Peyer's patch (tissue), 4 donors: ENCODE measurements at regions not wholly inside any gene's neighbourhood (a gene's known extent, or its start where the extent isn't known, plus 50 kb on each side); places are given as distances from the start of the nearest gene placed in this dataset.
A peak's percentile ranks its signal among the peaks of the same experiment; 100 is the strongest.
"Not testable (repeated sequence)": the region's sequence is repeated elsewhere in the genome, so short reads cannot be mapped to it uniquely, and the experiment has no call there.

Experiments
- DNase-seq, 3 donors: peaks; one replicate each; pipeline ENCODE4 v3.0.0-alpha.2; 2017 to 2019
- H3K27ac ChIP-seq, 4 donors: fragments of 200-600 bp; sonication (generic); one replicate each; pipeline ENCODE4 v1.5.1; 2016 to 2019
- H3K27me3 ChIP-seq, 2 donors: fragments of 200-600 bp; sonication (generic); one replicate each; pipeline ENCODE4 v1.5.1; 2019
- H3K36me3 ChIP-seq, 3 donors: fragments of 200-600 bp; sonication (generic); one replicate each; pipeline ENCODE4 v1.5.1; 2016 to 2019
- H3K4me1 ChIP-seq, 4 donors: fragments of 200-600 bp; sonication (generic); one replicate each; pipeline ENCODE4 v1.5.1; 2016 to 2019
- H3K4me3 ChIP-seq, 4 donors: fragments of 200-600 bp; sonication (generic); 1 replicate in 3 of 4; 2 replicates in 1 of 4; pipeline ENCODE4 v1.5.1; 2016 to 2019; ENCODE audit warnings: mild to moderate bottlenecking in 1 of 4
- H3K9me3 ChIP-seq, 4 donors: fragments of 200-600 bp; sonication (generic); one replicate each; pipeline ENCODE4 v1.5.1; 2016 to 2019; ENCODE audit warnings: mild to moderate bottlenecking in 1 of 4
- POLR2A ChIP-seq, 2 donors: fragments of 450-650 bp; IDR thresholded peaks; one replicate each; pipeline ENCODE4 v1.5.1; 2017; ENCODE audit warnings: antibody characterized with exemption in 2 of 2, mild to moderate bottlenecking in 2 of 2, moderate library complexity in 2 of 2
- TF ChIP-seq, protein P1 (sequence below), 6 experiments: fragments of 450-650 bp in 4 of 6; fragments of 200-600 bp in 2 of 6; sonication (generic) in 1 of 6; IDR thresholded peaks; one replicate each; pipeline ENCODE4 v1.5.1; 2017 to 2019; ENCODE audit warnings: antibody characterized with exemption in 6 of 6, mild to moderate bottlenecking in 3 of 6, moderate library complexity in 1 of 6

DNA sequence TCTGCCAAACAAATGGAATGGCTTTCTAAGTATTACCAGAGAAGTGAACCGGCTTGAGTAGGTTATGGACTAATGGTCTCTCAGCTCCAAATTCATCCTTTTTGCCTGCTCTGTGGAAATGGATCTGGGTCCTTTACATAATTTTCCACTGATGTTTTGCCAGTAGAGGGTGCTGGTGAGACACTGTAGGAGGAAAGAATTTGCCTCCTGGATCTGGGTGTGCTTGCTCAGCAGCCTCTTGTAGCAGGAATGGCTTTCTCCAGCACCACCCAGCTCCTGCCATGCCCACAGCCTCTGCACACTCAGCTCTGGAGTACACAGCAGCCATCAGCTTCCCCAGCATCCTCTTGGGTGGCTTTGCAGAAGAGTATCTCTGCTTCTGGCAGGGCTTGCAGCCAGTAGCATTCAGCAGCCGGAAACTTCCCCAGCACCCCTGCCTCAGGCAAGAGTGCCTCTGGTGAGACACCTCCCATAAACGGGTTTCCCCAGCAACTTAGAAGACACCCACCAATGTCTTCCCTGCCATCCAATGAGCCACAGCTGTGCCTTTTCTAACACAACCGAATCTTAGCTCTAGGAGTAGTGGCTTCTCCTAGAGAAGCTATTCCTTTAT, 235.0 kb upstream of the PLPP4 start:
- no peak overlapping the region for H3K27ac ChIP-seq
- H3K4me1 ChIP-seq = no peaks in the 10 kb centered on the region
- DNase-seq = no peak
- no peaks in the 10 kb centered on the region for H3K9me3 ChIP-seq
- no peak overlapping the region for H3K4me3 ChIP-seq
- no peak for TF ChIP-seq POLR2A (IDR thresholded peaks at IDR 0.05)
- TF ChIP-seq, protein P1, sequence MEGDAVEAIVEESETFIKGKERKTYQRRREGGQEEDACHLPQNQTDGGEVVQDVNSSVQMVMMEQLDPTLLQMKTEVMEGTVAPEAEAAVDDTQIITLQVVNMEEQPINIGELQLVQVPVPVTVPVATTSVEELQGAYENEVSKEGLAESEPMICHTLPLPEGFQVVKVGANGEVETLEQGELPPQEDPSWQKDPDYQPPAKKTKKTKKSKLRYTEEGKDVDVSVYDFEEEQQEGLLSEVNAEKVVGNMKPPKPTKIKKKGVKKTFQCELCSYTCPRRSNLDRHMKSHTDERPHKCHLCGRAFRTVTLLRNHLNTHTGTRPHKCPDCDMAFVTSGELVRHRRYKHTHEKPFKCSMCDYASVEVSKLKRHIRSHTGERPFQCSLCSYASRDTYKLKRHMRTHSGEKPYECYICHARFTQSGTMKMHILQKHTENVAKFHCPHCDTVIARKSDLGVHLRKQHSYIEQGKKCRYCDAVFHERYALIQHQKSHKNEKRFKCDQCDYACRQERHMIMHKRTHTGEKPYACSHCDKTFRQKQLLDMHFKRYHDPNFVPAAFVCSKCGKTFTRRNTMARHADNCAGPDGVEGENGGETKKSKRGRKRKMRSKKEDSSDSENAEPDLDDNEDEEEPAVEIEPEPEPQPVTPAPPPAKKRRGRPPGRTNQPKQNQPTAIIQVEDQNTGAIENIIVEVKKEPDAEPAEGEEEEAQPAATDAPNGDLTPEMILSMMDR (IDR thresholded peaks at IDR 0.05) = peak in 4 of 6 experiments; percentile 16 to 42 (median 34)
- H3K27me3 ChIP-seq = no peaks in the 10 kb centered on the region
- no peaks in the 10 kb centered on the region for H3K36me3 ChIP-seq

DNA sequence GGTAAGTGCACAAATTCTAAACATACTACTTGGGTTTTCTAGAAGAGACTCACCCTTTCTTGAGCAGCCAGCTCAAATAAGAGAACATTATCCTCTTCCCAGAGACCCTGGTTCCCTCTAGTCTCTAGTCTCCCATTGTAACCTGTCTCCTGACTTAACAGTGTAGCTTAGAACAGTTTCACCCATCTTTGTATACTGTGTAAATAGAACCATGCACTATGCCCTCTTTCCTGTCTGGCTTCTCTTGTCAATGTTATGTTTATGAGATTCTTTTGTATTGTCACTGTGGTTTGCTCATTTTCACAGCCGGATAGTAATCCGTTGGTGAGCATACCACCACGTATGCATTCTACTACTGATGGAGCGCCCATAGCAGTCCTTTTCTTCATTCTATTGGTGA, 227.4 kb upstream of the PLPP4 start:
- Histone ChIP-seq H3K4me1 (no peaks in the 10 kb centered on the region), H3K9me3 (no peaks in the 10 kb centered on the region), H3K27me3 (no peaks in the 10 kb centered on the region), H3K27ac (no peak overlapping the region), H3K36me3 (no peaks in the 10 kb centered on the region), H3K4me3 (no peak overlapping the region)
- no peak for DNase-seq
- TF ChIP-seq, protein P1 (IDR thresholded peaks at IDR 0.05) = no peak
- TF ChIP-seq POLR2A (IDR thresholded peaks at IDR 0.05) = no peak

DNA sequence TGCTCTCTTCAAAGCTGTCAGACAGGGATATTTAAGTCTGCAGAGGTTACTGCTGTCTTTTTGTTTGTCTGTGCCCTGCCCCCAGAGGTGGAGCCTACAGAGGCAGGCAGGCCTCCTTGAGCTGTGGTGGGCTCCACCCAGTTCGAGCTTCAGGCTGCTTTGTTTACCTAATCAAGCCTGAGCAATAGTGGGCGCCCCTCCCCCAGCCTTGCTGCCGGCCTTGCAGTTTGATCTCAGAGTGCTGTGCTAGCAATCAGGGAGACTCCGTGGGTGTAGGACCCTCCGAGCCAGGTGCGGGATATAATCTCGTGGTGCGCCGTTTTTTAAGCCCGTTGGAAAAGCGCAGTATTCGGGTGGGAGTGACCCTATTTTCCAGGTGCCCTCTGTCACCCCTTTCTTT, 217.3 kb upstream of the PLPP4 start:
- not testable (repeated sequence) for H3K36me3 ChIP-seq, H3K9me3 ChIP-seq, H3K4me3 ChIP-seq, H3K27me3 ChIP-seq, DNase-seq, H3K4me1 ChIP-seq, H3K27ac ChIP-seq

DNA sequence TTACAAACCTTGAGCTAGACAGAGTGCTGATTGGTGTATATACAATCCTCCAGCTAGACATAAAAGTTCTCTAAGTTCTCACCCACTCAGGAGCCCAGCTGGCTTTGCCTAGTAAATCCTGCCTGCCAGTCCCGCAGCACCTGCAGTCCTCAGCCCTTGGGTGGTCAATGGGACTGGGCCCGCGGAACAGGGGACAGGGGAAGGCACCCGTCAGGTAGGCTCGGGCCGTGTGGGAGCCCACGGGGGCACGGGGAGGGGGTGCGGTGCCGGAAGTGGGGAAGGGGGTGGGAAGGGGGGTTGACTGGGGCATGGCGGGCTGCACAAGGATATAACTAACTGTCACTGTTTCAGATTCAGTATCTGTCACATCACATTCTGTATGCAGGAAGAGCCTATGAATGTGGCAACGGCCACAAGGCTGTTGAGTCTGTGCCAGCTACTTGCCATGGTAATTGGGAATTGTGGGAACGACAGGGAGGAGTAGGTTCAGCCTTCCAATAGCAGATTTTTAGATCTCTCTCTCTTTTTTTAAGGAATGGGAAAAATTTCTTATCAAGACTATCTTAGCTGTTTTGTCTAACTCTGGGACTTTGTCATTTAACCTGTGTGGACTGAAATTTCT, 205.1 kb upstream of the PLPP4 start:
- H3K27me3 ChIP-seq = no peaks in the 10 kb centered on the region

DNA sequence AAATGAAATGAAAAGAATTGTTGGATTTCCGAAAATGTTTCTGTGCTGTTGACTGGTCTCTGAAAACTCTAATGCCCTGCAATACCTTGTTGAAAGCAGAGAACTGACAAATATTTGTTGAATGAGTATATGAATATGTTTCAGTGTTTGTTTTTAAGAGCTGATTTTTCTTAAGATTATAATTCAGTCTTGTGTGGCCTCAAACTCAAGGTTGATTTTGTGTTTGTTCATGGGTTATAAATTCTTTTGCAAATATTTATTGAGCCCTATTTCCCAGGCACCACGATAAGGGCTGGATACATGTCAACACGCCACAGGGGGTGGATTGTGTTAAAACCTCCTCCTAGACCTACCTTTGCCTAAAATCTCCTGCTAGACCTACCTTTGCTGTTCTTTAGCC, 203.9 kb upstream of the PLPP4 start:
- no peak for TF ChIP-seq POLR2A (IDR thresholded peaks at IDR 0.05)
- TF ChIP-seq, protein P1 (IDR thresholded peaks at IDR 0.05) = no peak
- no peaks in the 10 kb centered on the region for H3K27me3 ChIP-seq

More for the DNA sequence above, 205.1 kb upstream of the PLPP4 start:
- Histone ChIP-seq H3K27ac (no peak overlapping the region), H3K9me3 (no peaks in the 10 kb centered on the region), H3K4me3 (no peak overlapping the region), H3K4me1 (no peaks in the 10 kb centered on the region), H3K36me3 (no peaks in the 10 kb centered on the region)
- TF ChIP-seq POLR2A (IDR thresholded peaks at IDR 0.05) = no peak
- TF ChIP-seq, protein P1 (IDR thresholded peaks at IDR 0.05) = no peak
- DNase-seq = no peak

DNA sequence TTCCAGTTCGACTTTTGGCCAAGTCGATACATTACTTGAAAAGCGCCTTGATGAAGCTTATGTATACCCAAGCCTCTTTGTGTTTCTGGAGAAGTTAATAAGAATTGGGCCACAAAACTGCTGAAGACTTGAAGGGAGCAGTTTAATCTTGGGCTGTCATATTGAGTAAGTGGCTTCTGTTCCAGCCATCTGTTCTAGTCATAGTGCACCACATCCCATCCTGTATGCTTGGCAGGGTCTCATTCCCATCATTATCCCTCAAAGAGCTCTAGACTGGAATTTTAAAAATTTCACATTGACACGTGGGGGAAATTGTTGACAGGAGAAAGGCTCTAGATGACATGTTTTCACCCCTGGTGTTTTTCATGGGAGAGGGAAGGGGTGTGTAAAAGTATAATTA, 196.6 kb upstream of the PLPP4 start:
- no peak for DNase-seq
- no peaks in the 10 kb centered on the region for H3K36me3 ChIP-seq
- H3K9me3 ChIP-seq = no peaks in the 10 kb centered on the region
- H3K27me3 ChIP-seq = no peaks in the 10 kb centered on the region
- TF ChIP-seq POLR2A (IDR thresholded peaks at IDR 0.05) = no peak
- TF ChIP-seq, protein P1 (IDR thresholded peaks at IDR 0.05) = no peak
- no peaks in the 10 kb centered on the region for H3K4me1 ChIP-seq
- no peak overlapping the region for H3K4me3 ChIP-seq
- no peak overlapping the region for H3K27ac ChIP-seq

More for the DNA sequence above, 203.9 kb upstream of the PLPP4 start:
- H3K4me1 ChIP-seq = no peaks in the 10 kb centered on the region
- DNase-seq = no peak
- H3K9me3 ChIP-seq = no peaks in the 10 kb centered on the region
- no peak overlapping the region for H3K4me3 ChIP-seq
- no peak overlapping the region for H3K27ac ChIP-seq
- H3K36me3 ChIP-seq = no peaks in the 10 kb centered on the region
